HG03159 (cell line): ENCODE measurements at regions not wholly inside any gene's neighbourhood (a gene's known extent, or its start where the extent isn't known, plus 50 kb on each side); places are given as distances from the start of the nearest gene placed in this dataset.
"Not testable (repeated sequence)": the region's sequence is repeated elsewhere in the genome, so short reads cannot be mapped to it uniquely, and the experiment has no call there.

Source experiments
- ATAC-seq: cut with Tn5 transposase; IDR thresholded peaks from one replicate; pipeline ENCODE4 v1.9.1; 2021; ENCODE audit warnings: mild to moderate bottlenecking, moderate library complexity; ENCODE audit not compliant: unreplicated experiment

DNA sequence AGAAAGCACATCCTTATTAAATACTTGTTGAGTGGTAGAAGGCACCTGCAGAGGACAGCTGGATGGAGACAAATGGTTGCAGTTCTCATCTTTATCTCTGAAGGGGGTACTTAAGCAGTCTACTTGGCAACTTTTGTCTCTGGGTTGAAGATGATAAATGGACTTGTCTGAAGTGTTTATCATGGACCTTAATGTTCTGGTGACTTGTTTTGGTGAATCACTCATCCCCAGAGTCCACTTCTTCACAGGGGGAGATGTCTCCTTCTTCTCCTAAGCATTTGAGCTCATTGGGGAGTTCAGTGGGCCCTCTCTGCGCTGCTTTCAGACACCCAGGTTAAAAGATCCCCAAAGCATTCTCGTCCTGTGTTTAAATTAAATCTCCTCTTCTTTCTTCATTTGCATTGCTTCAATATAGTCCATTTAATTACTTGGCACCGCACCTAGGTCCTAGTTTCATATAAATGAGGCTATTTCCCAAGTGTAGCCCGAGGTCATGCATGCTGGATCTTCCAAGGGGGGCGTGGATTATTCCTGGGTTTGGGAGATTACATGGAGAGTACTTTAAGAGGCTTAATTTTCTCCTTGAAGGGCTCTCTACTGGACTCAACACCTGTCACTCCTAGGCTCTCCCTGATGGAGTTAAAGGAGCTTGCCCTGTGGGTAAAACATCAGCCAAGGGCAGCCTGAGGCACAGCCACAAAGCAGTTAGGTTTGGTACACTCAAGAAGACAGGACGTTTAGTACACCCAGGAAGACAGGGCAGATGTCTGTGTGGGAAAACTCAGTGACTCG, 239.3 kb upstream of the C2CD4B start:
- no peak for ATAC-seq

DNA sequence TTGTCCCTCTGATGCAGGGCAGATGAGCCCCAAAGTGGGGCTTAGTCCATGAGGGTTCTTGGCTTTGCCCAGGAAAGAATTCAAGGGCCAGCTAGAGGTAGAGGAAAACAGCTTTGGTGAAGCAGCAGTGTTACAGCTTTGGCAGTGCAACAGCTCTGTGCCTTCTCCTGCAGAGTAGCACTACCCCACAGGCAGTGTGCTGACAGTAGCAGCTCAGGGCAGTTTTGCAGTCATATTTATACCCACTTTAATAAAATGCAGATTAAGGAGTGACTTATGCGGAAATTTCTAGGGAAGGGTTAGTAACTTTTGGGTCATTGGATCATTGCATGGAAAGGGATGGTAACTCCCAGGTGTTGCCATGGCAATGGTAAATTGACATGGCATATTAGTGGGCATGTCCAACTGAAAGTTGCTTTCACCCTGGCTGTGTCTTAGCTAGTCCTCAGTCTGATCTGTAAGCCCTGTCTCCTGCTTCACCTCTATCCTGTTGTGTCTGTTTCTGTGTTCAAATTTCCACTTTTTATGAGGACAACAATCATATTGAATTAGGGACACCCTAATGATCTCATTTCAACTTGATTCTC, 241.3 kb upstream of the C2CD4B start:
- ATAC-seq, result no peak

DNA sequence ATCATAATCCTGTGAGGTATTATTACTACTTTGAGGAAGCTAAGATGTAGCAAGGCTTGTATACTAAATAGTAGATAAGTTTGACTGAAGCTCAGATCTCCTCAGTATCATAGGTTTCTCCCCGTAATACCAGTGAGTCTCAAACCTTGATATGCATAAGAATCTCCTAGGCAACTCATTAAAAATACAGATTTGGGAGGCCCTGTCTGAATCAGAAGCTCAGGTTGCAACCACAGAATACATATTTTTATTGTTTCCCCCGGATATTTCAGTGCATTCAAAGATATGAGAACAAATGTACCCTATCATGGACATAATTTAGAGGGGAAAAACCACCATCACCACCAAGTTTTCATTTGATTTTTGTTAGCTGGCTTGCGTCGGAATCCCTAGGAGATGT, 242.1 kb upstream of the C2CD4B start:
- no peak for ATAC-seq

DNA sequence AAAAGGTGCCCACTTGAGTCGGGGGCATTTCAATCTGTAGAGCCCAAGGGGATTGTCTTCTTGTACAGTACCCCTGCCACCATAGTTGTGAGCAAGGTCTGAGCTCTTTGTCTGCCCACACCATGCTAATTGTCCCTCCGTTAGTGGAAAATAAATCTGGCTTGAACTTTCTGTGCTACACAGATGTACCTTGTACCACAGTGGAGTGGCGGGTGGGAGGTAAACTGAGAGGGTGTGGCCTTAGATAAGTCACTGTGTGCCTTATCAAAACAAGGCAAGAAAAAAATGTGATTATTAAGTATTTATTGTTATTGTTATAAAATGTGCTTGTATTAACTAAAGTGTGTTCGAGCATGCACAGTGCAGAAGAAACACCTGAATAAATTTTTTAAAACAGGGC, 242.9 kb upstream of the C2CD4B start:
- ATAC-seq, result no peak

DNA sequence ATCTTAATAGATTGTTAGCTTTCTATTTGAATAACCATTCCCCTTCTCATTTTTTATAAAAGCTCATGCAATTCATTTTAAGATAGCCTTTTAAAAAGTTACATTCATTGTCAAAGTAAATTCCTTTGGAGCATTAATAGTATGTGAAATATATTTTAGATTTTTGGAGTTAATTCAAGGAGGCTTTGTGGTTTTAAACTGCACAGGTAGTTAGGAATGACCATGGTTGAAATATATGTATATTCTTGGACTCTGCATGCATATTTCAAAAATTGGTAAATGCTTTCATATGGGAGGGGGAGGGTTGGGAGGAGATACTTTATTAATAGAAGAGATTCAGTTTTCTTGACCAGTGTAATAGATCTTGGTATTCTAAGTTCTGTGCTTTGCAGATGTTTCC, 244.4 kb upstream of the C2CD4B start:
- no peak for ATAC-seq

DNA sequence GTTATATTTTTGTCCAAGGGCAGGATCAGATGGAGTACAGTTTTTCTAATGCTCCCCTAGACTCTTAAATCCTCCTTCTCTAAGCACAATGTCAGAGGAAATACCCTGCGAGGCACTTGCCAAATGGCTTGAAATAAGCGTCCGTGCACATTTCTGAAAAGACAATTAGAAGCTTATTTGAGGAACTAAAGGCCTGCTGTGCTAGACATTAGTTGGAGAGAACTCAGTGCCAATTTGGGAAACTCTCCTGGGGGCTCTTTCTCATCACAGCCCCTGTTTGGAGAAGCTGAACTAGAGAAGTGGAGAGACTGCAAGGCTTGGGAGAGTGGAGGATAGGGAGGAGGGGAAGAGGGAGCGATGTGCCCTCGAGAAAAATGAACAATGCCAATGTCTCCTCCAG, 247.6 kb upstream of the C2CD4B start:
- no peak for ATAC-seq

DNA sequence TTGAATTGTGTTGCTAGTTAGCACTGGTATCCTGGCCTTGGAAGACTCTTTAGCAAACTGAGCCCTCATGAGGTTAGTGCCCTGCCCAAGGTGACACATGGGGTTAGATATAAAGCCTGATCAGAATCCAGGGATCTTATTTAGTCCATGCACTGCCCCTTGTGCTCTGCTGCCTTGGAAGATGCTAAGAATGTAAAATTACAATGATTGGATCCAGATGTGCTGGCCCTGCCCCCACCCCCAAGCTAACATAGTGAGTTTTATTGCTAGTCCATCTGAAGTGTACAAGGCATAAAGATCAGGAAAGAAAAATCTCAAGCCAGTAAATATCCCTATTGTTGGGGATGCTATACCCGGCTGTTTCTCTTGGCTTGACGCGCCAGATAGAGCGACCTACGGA, 248.1 kb upstream of the C2CD4B start:
- no peak for ATAC-seq

DNA sequence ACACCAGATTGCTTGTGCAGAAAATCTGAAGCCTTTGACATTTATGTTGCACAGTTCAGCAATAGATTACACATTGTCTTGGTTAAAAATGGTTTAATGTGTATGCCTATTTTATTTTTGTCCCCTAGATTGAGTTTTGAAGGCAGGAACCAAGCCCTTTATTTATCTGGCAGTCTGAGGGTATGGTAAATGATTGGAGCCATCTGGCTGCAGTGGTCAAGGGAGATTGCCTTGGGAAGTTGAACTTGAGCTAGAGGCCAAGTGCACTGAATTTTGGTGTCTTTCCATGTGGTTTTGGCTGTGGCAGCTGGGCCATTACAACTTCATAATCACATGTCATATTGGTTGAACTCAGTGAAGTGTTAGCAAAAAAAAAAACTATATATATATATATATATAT, 248.7 kb upstream of the C2CD4B start:
- ATAC-seq, result no peak

DNA sequence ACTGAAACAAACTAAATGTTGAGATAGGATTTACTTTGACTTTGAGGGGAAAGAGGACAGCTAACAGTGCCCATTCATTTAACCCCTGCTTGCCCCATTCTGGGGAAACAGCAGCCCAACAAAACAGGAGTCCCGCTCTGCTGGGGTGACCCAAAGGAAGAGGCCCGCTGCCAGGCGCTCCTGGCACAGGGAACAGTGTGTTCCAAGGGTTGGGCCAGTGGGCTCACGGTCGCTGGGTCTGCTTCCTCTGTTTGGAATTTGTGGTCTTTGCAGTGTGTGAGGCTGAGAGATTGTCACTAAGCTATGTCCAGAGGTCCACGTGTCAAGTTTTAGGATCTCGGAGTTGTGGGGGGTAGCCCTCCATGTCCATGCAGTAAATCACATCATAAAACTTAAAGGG, 250.4 kb upstream of the C2CD4B start:
- no peak for ATAC-seq

DNA sequence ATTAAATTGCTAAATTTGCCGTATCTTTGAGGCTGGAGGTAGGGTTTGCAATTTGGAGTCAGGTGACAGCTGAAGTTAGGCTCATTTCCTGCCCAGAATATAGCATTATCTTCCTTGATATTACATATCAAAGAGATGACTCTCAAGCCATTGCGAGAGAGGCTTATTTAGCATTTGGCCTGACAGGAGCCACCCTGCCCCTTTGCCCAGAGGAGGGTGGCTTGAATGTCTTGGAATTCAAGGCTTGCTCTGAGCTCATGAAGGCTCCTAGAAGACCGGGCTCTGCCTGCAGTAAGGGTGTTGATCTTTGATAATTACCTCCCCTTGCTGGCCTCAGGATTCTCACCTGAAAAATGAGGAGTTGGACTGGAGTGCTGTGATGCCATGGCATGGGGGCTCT, 251.4 kb upstream of the C2CD4B start:
- no peak for ATAC-seq

DNA sequence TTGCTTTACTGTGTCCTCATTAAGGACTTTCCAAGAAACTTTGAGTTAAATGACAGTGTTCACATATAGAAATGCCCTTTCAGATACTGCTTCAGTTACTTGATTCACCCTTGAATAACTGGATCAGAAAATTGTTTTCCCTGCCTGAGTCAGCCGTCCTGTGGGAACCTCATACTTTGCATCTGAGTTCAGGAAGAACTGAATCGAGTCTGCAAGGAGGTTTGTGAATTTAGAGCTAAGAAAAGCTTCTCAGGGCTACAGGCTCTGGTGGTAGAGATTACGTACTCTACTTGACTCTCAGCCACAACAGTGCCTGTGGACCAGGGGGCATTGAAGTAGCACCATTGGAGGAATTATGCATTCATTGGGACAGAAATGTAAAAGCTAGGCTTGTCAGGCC, 252.4 kb upstream of the C2CD4B start:
- no peak for ATAC-seq

DNA sequence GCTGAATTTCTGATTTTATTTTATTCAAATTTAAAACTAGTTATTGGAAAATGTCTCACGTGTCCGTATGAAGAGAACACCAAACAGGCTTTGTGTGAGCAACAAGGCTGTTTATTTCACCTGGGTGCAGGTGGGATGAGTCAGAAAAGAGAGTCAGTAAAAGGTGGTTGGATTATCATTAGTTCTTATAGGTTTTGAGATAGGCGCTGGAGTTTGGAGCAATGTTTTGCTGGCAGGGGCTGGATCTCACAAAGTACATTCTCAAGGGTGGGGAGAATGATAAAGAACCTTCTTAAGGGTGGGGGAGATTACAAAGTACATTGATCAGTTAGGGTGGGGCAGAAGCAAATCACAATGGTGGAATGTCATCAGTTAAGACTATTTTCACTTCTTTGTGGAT, 253.4 kb upstream of the C2CD4B start:
- ATAC-seq, result not testable (repeated sequence)

DNA sequence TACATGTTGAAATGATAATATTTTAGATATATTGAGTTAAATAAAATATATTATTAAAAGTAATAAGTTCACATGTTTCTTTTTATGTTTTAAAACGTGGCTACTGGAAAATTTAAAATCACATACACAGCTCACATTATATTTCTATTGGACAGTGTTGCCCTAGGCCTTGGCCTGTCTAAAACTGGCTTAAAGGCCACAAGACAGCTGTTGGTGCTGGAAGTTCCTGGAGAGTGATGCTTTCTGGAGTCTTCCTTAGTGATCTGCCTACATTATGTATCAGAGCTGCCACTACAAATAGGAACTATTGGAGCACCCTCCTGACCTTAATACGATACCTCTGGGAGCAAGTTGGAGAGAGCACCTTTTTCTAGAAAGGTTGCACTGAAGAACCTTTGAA, 254.1 kb upstream of the C2CD4B start:
- no peak for ATAC-seq

DNA sequence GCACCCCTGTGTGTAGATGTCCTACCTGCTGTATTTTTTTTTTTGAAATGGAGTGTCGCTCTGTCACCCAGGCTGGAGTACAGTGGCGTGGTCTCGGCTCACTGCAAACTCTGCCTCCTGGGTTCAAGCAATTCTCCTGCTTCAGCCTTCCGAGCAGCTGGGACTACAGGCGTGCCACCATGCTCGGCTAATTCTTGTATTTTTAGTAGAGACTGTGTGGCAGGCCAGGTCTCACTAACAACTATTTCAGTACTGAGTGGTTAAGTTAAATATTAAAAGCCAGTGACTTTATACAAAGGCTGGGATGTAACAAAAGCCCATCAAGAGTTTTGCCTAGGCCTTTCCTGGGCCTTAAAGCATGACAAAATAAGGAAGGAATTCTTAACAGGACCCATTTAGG, 255.3 kb upstream of the C2CD4B start:
- not testable (repeated sequence) for ATAC-seq

DNA sequence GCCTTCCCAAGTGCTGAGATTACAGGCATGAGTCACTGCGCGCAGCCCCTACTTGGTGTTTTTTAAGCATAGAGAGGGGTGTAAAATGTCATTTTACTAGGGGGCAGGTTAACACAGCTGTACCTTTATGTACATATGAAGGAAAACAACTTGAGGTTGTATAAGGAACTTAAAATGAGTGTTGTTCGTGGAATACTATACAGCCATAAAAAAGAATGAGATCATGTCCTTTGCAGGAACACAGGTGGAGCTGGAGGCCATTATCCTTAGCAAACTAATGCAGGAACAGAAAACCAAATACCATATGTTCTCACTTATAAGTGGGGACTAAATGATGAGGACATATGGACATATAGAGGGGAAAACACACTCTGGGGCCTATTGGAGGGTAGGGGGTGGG, 256.2 kb upstream of the C2CD4B start:
- no peak for ATAC-seq

DNA sequence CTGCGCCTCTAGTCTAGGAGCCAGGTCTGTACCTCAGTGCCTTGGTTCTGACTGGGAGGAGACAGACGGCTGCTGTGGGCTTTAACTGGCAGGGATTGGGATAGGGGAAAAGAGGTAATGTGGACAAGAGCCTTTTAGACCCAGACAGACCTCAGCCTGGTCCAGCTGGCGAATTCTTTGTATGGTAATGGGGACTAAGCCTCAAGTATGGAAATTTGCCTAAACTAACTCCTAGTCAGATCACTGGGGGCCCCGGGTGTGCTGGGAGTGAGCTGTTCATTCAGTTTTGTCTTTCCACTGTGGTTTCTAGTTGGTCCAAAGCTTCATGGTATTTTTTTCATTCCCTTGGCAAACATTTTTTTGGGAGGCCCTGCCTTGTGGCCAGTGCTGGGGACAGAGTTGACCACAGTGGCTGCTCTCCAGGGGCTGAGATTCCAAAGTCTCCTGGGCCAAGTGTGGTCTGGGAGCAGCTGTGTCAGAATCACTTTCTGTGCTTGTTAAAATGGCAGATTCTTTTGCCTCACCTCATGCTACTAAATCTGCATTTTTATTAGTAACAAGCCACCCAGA, 261.4 kb upstream of the C2CD4B start:
- no peak for ATAC-seq

DNA sequence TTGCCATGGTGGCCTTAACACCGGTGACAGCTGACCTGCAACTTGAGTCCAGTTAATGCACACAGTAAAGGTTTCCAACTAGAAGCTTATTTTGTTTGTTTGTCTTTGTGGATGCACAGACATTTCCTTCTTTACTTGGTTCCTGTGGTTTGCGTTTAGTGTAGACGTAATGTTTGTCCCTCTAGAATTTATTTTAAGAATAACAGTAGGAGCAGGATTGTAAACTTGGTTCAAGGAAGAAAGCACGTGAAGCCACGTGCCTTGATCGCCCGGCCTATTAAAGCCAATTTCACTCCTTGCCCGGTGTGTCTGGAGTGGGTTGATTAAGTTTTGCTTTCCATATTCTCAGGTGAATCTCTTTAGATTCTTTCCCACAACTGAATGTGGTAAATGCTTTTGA, 263.2 kb upstream of the C2CD4B start:
- no peak for ATAC-seq

DNA sequence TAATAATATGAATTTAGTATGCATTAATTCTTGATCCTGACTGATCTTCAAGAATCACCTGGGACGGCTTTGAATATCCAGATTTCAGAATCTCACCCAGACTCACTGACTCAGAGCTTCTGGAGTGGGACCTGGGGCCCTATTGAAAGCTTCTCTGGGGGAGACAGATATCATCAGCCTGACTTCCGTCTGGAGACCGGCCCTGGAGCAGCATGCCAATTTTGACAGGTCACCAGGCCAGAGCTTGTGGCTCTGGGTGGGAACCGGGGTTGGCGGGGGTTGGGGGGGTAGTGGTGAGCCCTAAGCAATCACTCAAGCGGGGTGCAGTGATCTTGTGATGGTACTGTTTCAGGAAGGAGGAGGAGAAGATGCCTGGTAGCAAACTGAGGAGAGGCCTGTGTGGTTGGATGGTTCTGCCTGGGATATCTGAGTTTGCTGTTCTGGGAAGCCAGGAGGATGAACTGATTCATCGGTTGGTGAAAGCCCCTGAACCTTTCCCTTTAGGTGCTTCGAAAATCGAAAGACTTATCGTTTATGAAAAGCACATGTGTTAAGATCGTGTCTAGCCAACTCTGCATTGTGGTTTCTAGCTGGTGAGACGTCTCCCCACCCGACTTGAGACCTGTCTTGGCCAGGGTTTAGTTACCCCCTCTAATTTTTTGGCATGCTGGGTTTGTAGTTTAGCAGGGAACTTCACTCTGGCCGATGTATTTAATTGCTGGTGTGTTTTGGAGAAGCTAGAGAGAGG, 263.9 kb upstream of the C2CD4B start:
- ATAC-seq, result no peak

DNA sequence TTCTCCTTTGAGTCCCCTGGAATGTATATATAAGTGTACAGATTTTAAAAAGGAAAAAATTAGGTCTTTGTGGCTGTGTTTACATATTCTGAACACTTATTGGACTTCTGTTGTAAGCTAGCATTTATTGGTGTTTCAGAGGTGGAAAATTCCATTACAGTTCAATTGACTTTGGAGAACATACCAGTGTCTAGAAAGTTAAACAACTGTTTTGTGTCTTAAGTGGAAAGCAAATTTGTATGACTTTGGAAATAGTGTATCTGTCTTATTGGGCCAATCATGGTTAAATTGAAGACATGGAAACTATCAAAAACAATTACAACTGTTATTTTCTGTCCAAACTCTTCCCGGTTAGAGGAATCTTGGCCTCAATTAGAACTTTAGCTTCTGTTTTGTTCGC, 265.0 kb upstream of the C2CD4B start:
- no peak for ATAC-seq

DNA sequence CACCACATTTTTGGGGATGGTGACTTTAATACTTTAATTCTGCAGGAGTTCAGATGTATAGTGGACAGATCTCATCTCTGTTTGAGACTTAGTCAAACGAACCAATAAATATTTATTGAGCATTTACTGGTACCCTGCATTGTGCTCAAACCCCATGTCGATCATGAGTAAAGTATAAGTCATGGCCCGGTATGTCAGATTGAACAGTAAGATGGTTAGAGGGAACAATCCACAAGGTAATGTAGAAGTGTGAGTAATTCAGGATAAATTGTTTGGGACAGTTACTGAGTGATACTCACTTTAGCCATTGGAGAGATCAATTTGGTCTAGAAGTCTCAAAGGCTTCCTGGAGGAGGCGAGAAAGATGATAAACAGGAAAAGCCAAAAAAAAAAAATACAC, 265.5 kb upstream of the C2CD4B start:
- no peak for ATAC-seq

DNA sequence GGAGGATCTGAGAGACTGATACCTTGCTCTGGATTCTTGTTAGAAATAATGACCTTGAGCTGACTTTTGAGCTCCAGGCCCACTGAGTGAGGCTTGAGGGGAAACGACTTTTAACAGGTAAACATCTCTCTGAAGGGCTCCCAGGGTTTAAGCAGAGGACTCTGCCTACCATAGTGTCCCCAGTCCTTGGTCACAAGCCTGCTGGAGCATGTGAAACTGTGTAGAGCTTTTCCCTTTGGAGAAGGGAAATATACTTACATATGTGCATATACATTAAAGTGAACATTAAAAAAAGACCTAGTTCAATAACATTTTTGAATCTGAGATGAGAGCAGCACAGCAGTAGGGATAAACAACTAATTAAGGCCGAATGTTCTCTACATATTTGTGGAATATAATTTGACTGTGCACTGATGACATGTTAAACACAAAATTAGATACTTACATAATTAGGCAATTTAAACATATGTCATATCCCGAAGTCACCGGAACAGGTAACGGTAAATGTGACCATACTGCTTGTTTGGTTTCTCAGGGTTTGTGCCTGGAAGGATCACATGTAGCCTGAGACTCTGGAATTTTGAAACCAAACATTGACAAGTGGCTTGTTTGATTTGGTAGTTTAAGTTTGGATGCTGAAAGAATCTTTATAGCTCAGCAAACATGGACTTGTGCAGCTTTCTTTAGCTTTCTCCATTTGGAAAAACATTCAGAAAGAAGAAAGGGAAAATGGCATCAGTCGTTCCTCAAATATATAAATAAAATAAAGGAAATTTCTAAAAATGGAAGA, 266.1 kb upstream of the C2CD4B start:
- no peak for ATAC-seq
